ENCODE measurements at regions not wholly inside any gene's neighbourhood (a gene's known extent, or its start where the extent isn't known, plus 50 kb on each side); places are given as distances from the start of the nearest gene placed in this dataset. TPM values are rescaled to one million over a fixed set of nuclear protein-coding genes. Genes with fewer than 3 reads are reported as not detected.

Small RNA genes in the stretch of these regions (small RNA-seq; reads per million reads assigned to genes)
- gene AC139792.3 (ENCODE audit: low replicate concordance) = not detected
